ENCODE measurements at regions not wholly inside any gene's neighbourhood (a gene's known extent, or its start where the extent isn't known, plus 50 kb on each side); places are given as distances from the start of the nearest gene placed in this dataset.
A peak's percentile ranks its signal among the peaks of the same experiment; 100 is the strongest.

- in situ Hi-C loops (cut with HindIII; ENCODE audit: low sequenced_read_pairs) = no loop called here
- no peak for DNase-seq (ENCODE audit: low read depth, low spot score)
- no peak for TF ChIP-seq CTCF (IDR thresholded peaks at IDR 0.05; ENCODE audit: low read depth, low read length)
- no peak overlapping the region for H3K4me3 ChIP-seq (ENCODE audit: low read depth, low read length)
These were observed 292.0 kb downstream of the TBL1XR1 start for GRCh38 chr3:176905331-176905730.

- TF ChIP-seq CTCF (IDR thresholded peaks at IDR 0.05; ENCODE audit: low read depth, low read length) = no peak
- in situ Hi-C loops (cut with HindIII; ENCODE audit: low sequenced_read_pairs) = no loop called here
- DNase-seq (ENCODE audit: low read depth, low spot score) = no peak
- H3K4me3 ChIP-seq (ENCODE audit: low read depth, low read length) = no peak overlapping the region
These were observed 292.8 kb downstream of the TBL1XR1 start for GRCh38 chr3:176904506-176904905.

GRCh38 chr3:176896640-176897039, 300.6 kb downstream of the TBL1XR1 start:
- in situ Hi-C loops (cut with HindIII; ENCODE audit: low sequenced_read_pairs) = no loop called here
- no peak for TF ChIP-seq CTCF (IDR thresholded peaks at IDR 0.05; ENCODE audit: low read depth, low read length)
- H3K4me3 ChIP-seq (ENCODE audit: low read depth, low read length) = no peak overlapping the region
- DNase-seq (ENCODE audit: low read depth, low spot score) = no peak

GRCh38 chr3:176896165-176896564, 301.1 kb downstream of the TBL1XR1 start:
- no peak overlapping the region for H3K4me3 ChIP-seq (ENCODE audit: low read depth, low read length)
- in situ Hi-C loops (cut with HindIII; ENCODE audit: low sequenced_read_pairs) = no loop called here
- TF ChIP-seq CTCF (IDR thresholded peaks at IDR 0.05; ENCODE audit: low read depth, low read length) = no peak
- DNase-seq (ENCODE audit: low read depth, low spot score) = no peak

GRCh38 chr3:176879710-176880109, 317.6 kb downstream of the TBL1XR1 start:
- no peak for TF ChIP-seq CTCF (IDR thresholded peaks at IDR 0.05; ENCODE audit: low read depth, low read length)
- no peak for DNase-seq (ENCODE audit: low read depth, low spot score)
- no peak overlapping the region for H3K4me3 ChIP-seq (ENCODE audit: low read depth, low read length)
- in situ Hi-C loops (cut with HindIII; ENCODE audit: low sequenced_read_pairs) = no loop called here

GRCh38 chr3:176873261-176873660, 324.0 kb downstream of the TBL1XR1 start:
- in situ Hi-C loops (cut with HindIII; ENCODE audit: low sequenced_read_pairs) = no loop called here
- DNase-seq (ENCODE audit: low read depth, low spot score) = no peak
- H3K4me3 ChIP-seq (ENCODE audit: low read depth, low read length) = no peak overlapping the region
- TF ChIP-seq CTCF (IDR thresholded peaks at IDR 0.05; ENCODE audit: low read depth, low read length) = no peak

GRCh38 chr3:176872771-176873209, 324.5 kb downstream of the TBL1XR1 start:
- TF ChIP-seq CTCF (IDR thresholded peaks at IDR 0.05; ENCODE audit: low read depth, low read length) = peak; percentile 89
- DNase-seq (ENCODE audit: low read depth, low spot score) = peak; percentile 56
- in situ Hi-C loops (cut with HindIII; ENCODE audit: low sequenced_read_pairs) = no loop called here
- no peak overlapping the region for H3K4me3 ChIP-seq (ENCODE audit: low read depth, low read length)
